MM.1S (cell line): ENCODE measurements at regions not wholly inside any gene's neighbourhood (a gene's known extent, or its start where the extent isn't known, plus 50 kb on each side); places are given as distances from the start of the nearest gene placed in this dataset.

Source experiments
- DNase-seq: peaks from one replicate; pipeline ENCODE4 v3.0.0-alpha.2; 2015
- H2AFZ ChIP-seq: fragments of 300-600 bp; sonication (generic); 2 replicates; pipeline ENCODE4 v1.6.0; 2016; ENCODE audit warnings: antibody characterized with exemption, low read length
- H3F3A ChIP-seq: fragments of 300-600 bp; sonication (generic); 2 replicates; pipeline ENCODE4 v1.6.1; 2016; ENCODE audit warnings: mild to moderate bottlenecking, antibody characterized with exemption, low read length, moderate library complexity, mixed read lengths; ENCODE audit not compliant: insufficient read depth
- H3K27ac ChIP-seq: fragments of 300-600 bp; sonication (generic); 2 replicates; pipeline ENCODE4 v1.5.1; 2016; ENCODE audit warnings: mild to moderate bottlenecking, low read length
- H3K27me3 ChIP-seq: fragments of 300-600 bp; sonication (generic); replicated peaks from 2 replicates; pipeline ENCODE4 v1.6.0; 2016; ENCODE audit warnings: low read length; ENCODE audit not compliant: insufficient read depth
- H3K36me3 ChIP-seq: fragments of 300-600 bp; sonication (generic); replicated peaks from 2 replicates; pipeline ENCODE4 v1.6.1; 2016; ENCODE audit warnings: mild to moderate bottlenecking, low read length, mixed read lengths; ENCODE audit not compliant: insufficient read depth
- H3K4me1 ChIP-seq: fragments of 300-600 bp; sonication (generic); 2 replicates; pipeline ENCODE4 v1.6.1; 2016; ENCODE audit warnings: low read length, mixed read lengths
- H3K4me2 ChIP-seq: fragments of 300-600 bp; sonication (generic); 2 replicates; pipeline ENCODE4 v1.6.0; 2016; ENCODE audit warnings: low read depth, low read length
- H3K4me3 ChIP-seq: fragments of 300-600 bp; sonication (generic); 2 replicates; pipeline ENCODE4 v1.5.1; 2016; ENCODE audit warnings: low read length, mixed read lengths
- H3K79me2 ChIP-seq: fragments of 300-600 bp; sonication (generic); 2 replicates; pipeline ENCODE4 v1.6.1; 2016; ENCODE audit warnings: mixed run types, low read length, mixed read lengths
- H3K9ac ChIP-seq: fragments of 300-600 bp; sonication (generic); 2 replicates; pipeline ENCODE4 v1.6.1; 2016; ENCODE audit warnings: low read length, mixed read lengths
- H3K9me2 ChIP-seq: fragments of 300-600 bp; sonication (generic); replicated peaks from 2 replicates; pipeline ENCODE4 v1.6.1; 2016; ENCODE audit warnings: mild to moderate bottlenecking, low read length, mixed read lengths; ENCODE audit not compliant: insufficient read depth
- H3K9me3 ChIP-seq: fragments of 300-600 bp; sonication (generic); replicated peaks from 2 replicates; pipeline ENCODE4 v1.6.1; 2016; ENCODE audit warnings: mild to moderate bottlenecking, low read length, mixed read lengths; ENCODE audit not compliant: insufficient read depth
- H4K20me1 ChIP-seq: fragments of 300-600 bp; sonication (generic); 2 replicates; pipeline ENCODE4 v1.6.1; 2016; ENCODE audit warnings: mild to moderate bottlenecking, low read length, moderate library complexity, mixed read lengths; ENCODE audit not compliant: insufficient read depth
- EZH2 ChIP-seq: fragments of 300-600 bp; sonication (generic); optimal IDR thresholded peaks from 2 replicates; pipeline ENCODE3; 2017; ENCODE audit warnings: low read depth, mild to moderate bottlenecking, antibody characterized with exemption, low read length, mixed read lengths
- EZH2phosphoT487 ChIP-seq: fragments of 300-600 bp; sonication (generic); IDR thresholded peaks from 2 replicates; pipeline ENCODE4 v1.6.1; 2018; ENCODE audit warnings: antibody characterized with exemption, low read length
- TF ChIP-seq, protein P1 (sequence below): fragments of 300-600 bp; sonication (generic); IDR thresholded peaks from 2 replicates; pipeline ENCODE4 v1.5.1; 2016; ENCODE audit warnings: antibody characterized with exemption, low read length, mixed read lengths

GRCh38 chr6:101275251-101275650 lies 118.3 kb upstream of the GRIK2 start:
- H3K27ac ChIP-seq, result no peak overlapping the region
- no peaks in the 10 kb centered on the region for H4K20me1 ChIP-seq
- H2AFZ ChIP-seq, result no peak overlapping the region
- H3K4me1 ChIP-seq, result no peaks in the 10 kb centered on the region
- TF ChIP-seq EZH2phosphoT487 (no peak), EZH2 (no peak)
- TF ChIP-seq, protein P1, sequence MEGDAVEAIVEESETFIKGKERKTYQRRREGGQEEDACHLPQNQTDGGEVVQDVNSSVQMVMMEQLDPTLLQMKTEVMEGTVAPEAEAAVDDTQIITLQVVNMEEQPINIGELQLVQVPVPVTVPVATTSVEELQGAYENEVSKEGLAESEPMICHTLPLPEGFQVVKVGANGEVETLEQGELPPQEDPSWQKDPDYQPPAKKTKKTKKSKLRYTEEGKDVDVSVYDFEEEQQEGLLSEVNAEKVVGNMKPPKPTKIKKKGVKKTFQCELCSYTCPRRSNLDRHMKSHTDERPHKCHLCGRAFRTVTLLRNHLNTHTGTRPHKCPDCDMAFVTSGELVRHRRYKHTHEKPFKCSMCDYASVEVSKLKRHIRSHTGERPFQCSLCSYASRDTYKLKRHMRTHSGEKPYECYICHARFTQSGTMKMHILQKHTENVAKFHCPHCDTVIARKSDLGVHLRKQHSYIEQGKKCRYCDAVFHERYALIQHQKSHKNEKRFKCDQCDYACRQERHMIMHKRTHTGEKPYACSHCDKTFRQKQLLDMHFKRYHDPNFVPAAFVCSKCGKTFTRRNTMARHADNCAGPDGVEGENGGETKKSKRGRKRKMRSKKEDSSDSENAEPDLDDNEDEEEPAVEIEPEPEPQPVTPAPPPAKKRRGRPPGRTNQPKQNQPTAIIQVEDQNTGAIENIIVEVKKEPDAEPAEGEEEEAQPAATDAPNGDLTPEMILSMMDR, result no peak
- no peaks in the 10 kb centered on the region for H3K27me3 ChIP-seq
- no peak overlapping the region for H3K9ac ChIP-seq
- H3K4me3 ChIP-seq, result no peak overlapping the region
- no peak for DNase-seq
- no peaks in the 10 kb centered on the region for H3K36me3 ChIP-seq
- no peak overlapping the region for H3K4me2 ChIP-seq
- no peaks in the 10 kb centered on the region for H3F3A ChIP-seq
- H3K79me2 ChIP-seq, result no peaks in the 10 kb centered on the region
- no peaks in the 10 kb centered on the region for H3K9me3 ChIP-seq
- H3K9me2 ChIP-seq, result no peaks in the 10 kb centered on the region

DNA sequence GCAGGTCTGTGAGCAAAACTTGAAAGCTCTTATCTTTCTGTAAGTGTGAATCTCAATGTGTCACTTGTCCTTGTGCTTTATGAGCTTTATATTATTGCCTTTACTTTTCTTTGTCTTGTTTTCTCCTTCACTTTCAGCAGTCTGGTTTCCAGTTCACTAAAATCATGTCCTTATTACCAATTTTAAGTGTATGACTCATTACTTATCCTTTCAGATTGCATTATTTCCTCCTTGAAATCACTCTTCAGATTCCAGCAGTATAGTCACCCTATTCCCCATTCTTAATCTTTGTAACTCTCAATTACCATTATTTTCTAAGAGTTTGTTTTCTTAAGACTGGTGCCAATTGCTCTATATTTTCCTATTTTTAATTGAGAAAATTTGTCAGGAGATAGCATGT lies 117.4 kb upstream of the GRIK2 start:
- no peak overlapping the region for H3K4me2 ChIP-seq
- no peaks in the 10 kb centered on the region for H3K27me3 ChIP-seq
- TF ChIP-seq EZH2 (no peak), EZH2phosphoT487 (no peak)
- TF ChIP-seq, protein P1, result no peak
- no peak overlapping the region for H2AFZ ChIP-seq
- no peaks in the 10 kb centered on the region for H3K9me2 ChIP-seq
- no peaks in the 10 kb centered on the region for H3K36me3 ChIP-seq
- no peak for DNase-seq
- H3K4me1 ChIP-seq, result no peaks in the 10 kb centered on the region
- H4K20me1 ChIP-seq, result no peaks in the 10 kb centered on the region
- no peaks in the 10 kb centered on the region for H3K79me2 ChIP-seq
- H3K4me3 ChIP-seq, result no peak overlapping the region
- H3K9ac ChIP-seq, result no peak overlapping the region
- H3K9me3 ChIP-seq, result no peaks in the 10 kb centered on the region
- no peak overlapping the region for H3K27ac ChIP-seq
- no peaks in the 10 kb centered on the region for H3F3A ChIP-seq

DNA sequence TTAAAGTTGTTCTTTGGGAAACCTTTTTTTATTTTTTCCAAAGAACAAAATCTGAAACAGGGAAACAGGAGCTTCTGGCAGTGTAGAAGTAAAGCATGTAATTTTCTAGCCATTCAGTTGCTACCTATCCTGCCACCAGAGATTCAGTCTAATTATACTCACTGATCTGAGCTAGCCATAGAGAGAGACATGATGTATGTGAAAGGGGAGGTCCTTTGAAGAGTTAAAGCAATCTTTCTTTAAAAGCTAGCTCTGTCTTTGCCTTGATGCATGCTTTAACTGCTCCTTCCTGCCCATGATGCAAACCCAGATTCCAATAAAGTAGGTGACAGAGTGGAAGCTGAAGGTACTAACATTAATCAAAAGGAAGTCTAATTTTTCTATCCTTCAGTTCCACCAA lies 114.1 kb upstream of the GRIK2 start:
- no peaks in the 10 kb centered on the region for H3K36me3 ChIP-seq
- H3K4me2 ChIP-seq, result no peak overlapping the region
- no peaks in the 10 kb centered on the region for H3K9me2 ChIP-seq
- H3K9ac ChIP-seq, result no peak overlapping the region
- no peaks in the 10 kb centered on the region for H3K4me1 ChIP-seq
- no peaks in the 10 kb centered on the region for H3K27me3 ChIP-seq
- H4K20me1 ChIP-seq, result no peaks in the 10 kb centered on the region
- H3K4me3 ChIP-seq, result no peak overlapping the region
- no peak overlapping the region for H3K27ac ChIP-seq
- no peaks in the 10 kb centered on the region for H3K9me3 ChIP-seq
- TF ChIP-seq EZH2 (no peak), EZH2phosphoT487 (no peak)
- TF ChIP-seq, protein P1, result no peak
- no peaks in the 10 kb centered on the region for H3K79me2 ChIP-seq
- no peaks in the 10 kb centered on the region for H3F3A ChIP-seq
- no peak for DNase-seq
- H2AFZ ChIP-seq, result no peak overlapping the region
